Fibroblast of lung (primary cell): ENCODE measurements at regions not wholly inside any gene's neighbourhood (a gene's known extent, or its start where the extent isn't known, plus 50 kb on each side); places are given as distances from the start of the nearest gene placed in this dataset.

Source experiments
- DNase-seq, 2 donors: peaks; one replicate each; pipeline versions ENCODE4 v3.0.0 to v3.0.0-alpha.2; 2010; ENCODE audit warnings: low read depth in 2 of 2
- H2AFZ ChIP-seq: 2 replicates; pipeline ENCODE4 v1.5.1; 2012; ENCODE audit warnings: low read length, control low read depth, inconsistent platforms
- H3K27ac ChIP-seq: 2 replicates; pipeline ENCODE4 v1.5.1; 2011; ENCODE audit warnings: low read length, control low read depth; ENCODE audit not compliant: insufficient read depth
- H3K27me3 ChIP-seq: 2 replicates; pipeline ENCODE4 v1.5.1; 2011; ENCODE audit warnings: mild to moderate bottlenecking, low read length; ENCODE audit not compliant: control insufficient read depth, insufficient read depth
- H3K36me3 ChIP-seq: 2 replicates; pipeline ENCODE4 v1.5.1; 2011; ENCODE audit warnings: low read length; ENCODE audit not compliant: control insufficient read depth, insufficient read depth
- H3K4me1 ChIP-seq: 2 replicates; pipeline ENCODE4 v1.5.1; 2011; ENCODE audit warnings: low read length; ENCODE audit not compliant: control insufficient read depth, insufficient read depth; ENCODE audit errors: extremely low read depth
- H3K4me2 ChIP-seq: 2 replicates; pipeline ENCODE4 v1.5.1; 2011; ENCODE audit warnings: low read length, control low read depth; ENCODE audit not compliant: insufficient read depth; ENCODE audit errors: extremely low read depth
- H3K4me3 ChIP-seq, 4 experiments: fragments of 200-600 bp in 1 of 4; sonication (generic) in 1 of 4; replicated peaks in 1 of 4; 2 replicates each; pipeline ENCODE4 v1.5.1; 2011 to 2016; ENCODE audit warnings: low read length in 4 of 4, low read depth in 3 of 4, mild to moderate bottlenecking in 3 of 4, control low read depth in 2 of 4, inconsistent platforms in 1 of 4, mixed read lengths in 1 of 4; ENCODE audit not compliant: insufficient read depth in 1 of 4; ENCODE audit errors: control extremely low read depth in 1 of 4
- H3K79me2 ChIP-seq: 2 replicates; pipeline ENCODE4 v1.5.1; 2012; ENCODE audit warnings: mild to moderate bottlenecking, low read length, inconsistent platforms; ENCODE audit not compliant: control insufficient read depth, insufficient read depth
- H3K9ac ChIP-seq: 2 replicates; pipeline ENCODE4 v1.5.1; 2011; ENCODE audit warnings: mild to moderate bottlenecking, low read length, control low read depth; ENCODE audit not compliant: insufficient read depth
- H3K9me3 ChIP-seq: 2 replicates; pipeline ENCODE4 v1.5.1; 2012; ENCODE audit warnings: low read depth, low read length; ENCODE audit not compliant: control insufficient read depth, insufficient read depth
- H4K20me1 ChIP-seq: 2 replicates; pipeline ENCODE4 v1.5.1; 2011; ENCODE audit warnings: low read length; ENCODE audit not compliant: control insufficient read depth, insufficient read depth; ENCODE audit errors: extremely low read depth
- CTCF ChIP-seq, 2 donors: IDR thresholded peaks in 1 of 2; conservative IDR thresholded peaks in 1 of 2; 1 replicate in 1 of 2; 2 replicates in 1 of 2; pipeline ENCODE4 v1.5.1; 2011 to 2012; ENCODE audit warnings: low read length in 2 of 2, control low read depth in 1 of 2, inconsistent platforms in 1 of 2, low read depth in 1 of 2, mild to moderate bottlenecking in 1 of 2
- EZH2 ChIP-seq: IDR thresholded peaks from 2 replicates; pipeline ENCODE4 v1.5.1; 2012; ENCODE audit warnings: low read length, control low read depth, mild to moderate bottlenecking; ENCODE audit errors: missing control alignments

GRCh38 chr15:49706805-49707204 is 86.0 kb downstream of the DTWD1 start:
- no peaks in the 10 kb centered on the region for H3K79me2 ChIP-seq
- no peaks in the 10 kb centered on the region for H3K4me1 ChIP-seq
- no peak overlapping the region for H2AFZ ChIP-seq
- H3K9ac ChIP-seq: no peak overlapping the region
- no peak overlapping the region for H3K4me2 ChIP-seq
- no peaks in the 10 kb centered on the region for H3K36me3 ChIP-seq
- H3K4me3 ChIP-seq: no peak overlapping the region
- no peaks in the 10 kb centered on the region for H3K27me3 ChIP-seq
- H4K20me1 ChIP-seq: no peaks in the 10 kb centered on the region
- no peaks in the 10 kb centered on the region for H3K9me3 ChIP-seq
- no peak overlapping the region for H3K27ac ChIP-seq
- TF ChIP-seq CTCF (conservative IDR thresholded peaks at IDR 0.05 in 1 of 2, IDR thresholded peaks at IDR 0.05 in 1 of 2; ENCODE audit: low read depth in 1 of 2, low read length in 2 of 2): no peak
- no peak for TF ChIP-seq EZH2
- DNase-seq: no peak

- no peaks in the 10 kb centered on the region for H3K36me3 ChIP-seq
- DNase-seq: no peak
- TF ChIP-seq CTCF (conservative IDR thresholded peaks at IDR 0.05 in 1 of 2, IDR thresholded peaks at IDR 0.05 in 1 of 2; ENCODE audit: low read depth in 1 of 2, low read length in 2 of 2): no peak
- TF ChIP-seq EZH2: no peak
- no peaks in the 10 kb centered on the region for H4K20me1 ChIP-seq
- H3K27ac ChIP-seq: no peak overlapping the region
- H3K4me3 ChIP-seq: no peak overlapping the region
- no peak overlapping the region for H3K9ac ChIP-seq
- H3K4me2 ChIP-seq: no peak overlapping the region
- no peaks in the 10 kb centered on the region for H3K79me2 ChIP-seq
- no peaks in the 10 kb centered on the region for H3K27me3 ChIP-seq
- no peaks in the 10 kb centered on the region for H3K4me1 ChIP-seq
- H3K9me3 ChIP-seq: no peaks in the 10 kb centered on the region
- H2AFZ ChIP-seq: no peak overlapping the region
These were observed 86.8 kb downstream of the DTWD1 start for GRCh38 chr15:49707598-49707997.

DNA sequence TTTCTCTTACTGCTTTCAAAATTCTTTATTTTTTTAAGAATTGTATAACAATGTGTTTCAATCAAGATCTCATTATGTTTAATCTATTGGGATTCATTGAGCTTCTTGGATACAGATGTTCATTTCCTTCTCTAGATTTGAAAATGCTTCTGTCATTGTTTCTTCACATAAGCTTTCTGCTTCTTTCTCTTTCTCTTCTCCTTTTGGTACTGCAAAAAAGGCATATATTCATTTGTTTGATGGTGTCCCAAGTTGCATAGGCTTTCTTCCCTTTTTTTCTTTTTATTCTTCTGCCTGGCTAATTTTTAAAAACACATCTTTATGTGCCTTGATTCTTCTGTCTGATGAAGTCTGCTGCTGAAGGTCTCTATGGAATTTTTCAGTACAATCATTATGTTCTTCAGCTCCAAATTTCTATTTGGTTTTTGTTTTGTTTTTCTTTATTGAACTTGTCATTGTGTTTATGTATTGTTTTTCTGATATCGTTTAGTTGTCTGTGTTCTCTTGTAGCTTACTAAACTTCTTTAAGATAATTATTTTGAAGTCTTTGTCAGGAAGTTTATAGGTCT is 88.9 kb downstream of the DTWD1 start:
- no peak overlapping the region for H3K27ac ChIP-seq
- TF ChIP-seq EZH2: no peak
- no peak for TF ChIP-seq CTCF (conservative IDR thresholded peaks at IDR 0.05 in 1 of 2, IDR thresholded peaks at IDR 0.05 in 1 of 2; ENCODE audit: low read depth in 1 of 2, low read length in 2 of 2)
- no peaks in the 10 kb centered on the region for H3K27me3 ChIP-seq
- no peak overlapping the region for H3K9ac ChIP-seq
- no peaks in the 10 kb centered on the region for H4K20me1 ChIP-seq
- no peak overlapping the region for H3K4me3 ChIP-seq
- no peaks in the 10 kb centered on the region for H3K4me1 ChIP-seq
- no peak for DNase-seq
- H3K36me3 ChIP-seq: no peaks in the 10 kb centered on the region
- H3K79me2 ChIP-seq: no peaks in the 10 kb centered on the region
- H3K4me2 ChIP-seq: no peak overlapping the region
- H2AFZ ChIP-seq: no peak overlapping the region
- H3K9me3 ChIP-seq: no peaks in the 10 kb centered on the region
